GM19463 (cell line): ENCODE measurements at regions not wholly inside any gene's neighbourhood (a gene's known extent, or its start where the extent isn't known, plus 50 kb on each side); places are given as distances from the start of the nearest gene placed in this dataset.

ENCODE experiments used
- ATAC-seq: cut with Tn5 transposase; IDR thresholded peaks from one replicate; pipeline ENCODE4 v1.9.1; 2021; ENCODE audit warnings: mild to moderate bottlenecking, moderate library complexity; ENCODE audit not compliant: unreplicated experiment

DNA sequence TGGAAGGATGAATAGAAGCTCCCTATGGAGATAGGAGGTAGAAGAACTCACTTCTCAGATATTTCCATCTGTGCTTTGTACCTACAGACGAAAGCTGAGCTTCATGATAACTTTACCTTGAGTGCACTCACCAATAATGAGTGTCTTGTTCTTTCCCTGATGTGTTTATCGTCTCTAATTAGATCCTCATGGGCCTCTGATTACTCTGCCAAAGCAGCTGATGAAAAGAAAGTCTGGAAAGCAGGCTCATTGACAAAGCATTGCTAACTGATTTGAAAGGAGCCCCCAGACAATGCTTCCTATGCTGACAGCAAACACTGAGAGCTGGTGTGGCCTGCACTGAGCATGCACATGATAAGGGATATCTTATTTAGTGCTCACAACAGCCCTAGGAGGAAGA lies 183.9 kb upstream of the GHITM start:
- ATAC-seq = no peak

- no peak for ATAC-seq
Measured at GRCh38 chr10:83957168-83957947, 182.0 kb upstream of the GHITM start.

DNA sequence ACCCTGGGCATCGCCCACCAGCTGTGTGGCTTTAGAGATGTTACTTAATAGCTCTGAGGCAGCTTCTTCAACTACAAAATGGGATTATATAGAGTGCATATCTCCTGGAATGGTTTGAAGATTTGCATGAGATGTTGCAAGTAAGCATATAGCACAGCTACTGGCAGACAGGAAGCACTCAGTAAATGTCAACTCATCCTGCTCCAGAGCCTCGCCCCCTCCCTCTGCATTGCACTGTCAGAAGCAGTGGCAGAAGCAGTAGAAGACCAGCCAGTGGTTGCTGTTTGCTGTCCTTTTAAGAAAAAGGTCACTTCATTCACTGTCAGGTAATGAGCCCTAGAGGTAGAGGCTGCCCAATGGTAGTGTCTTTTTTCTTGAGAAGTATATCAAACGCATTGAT lies 180.0 kb upstream of the GHITM start:
- ATAC-seq = no peak

DNA sequence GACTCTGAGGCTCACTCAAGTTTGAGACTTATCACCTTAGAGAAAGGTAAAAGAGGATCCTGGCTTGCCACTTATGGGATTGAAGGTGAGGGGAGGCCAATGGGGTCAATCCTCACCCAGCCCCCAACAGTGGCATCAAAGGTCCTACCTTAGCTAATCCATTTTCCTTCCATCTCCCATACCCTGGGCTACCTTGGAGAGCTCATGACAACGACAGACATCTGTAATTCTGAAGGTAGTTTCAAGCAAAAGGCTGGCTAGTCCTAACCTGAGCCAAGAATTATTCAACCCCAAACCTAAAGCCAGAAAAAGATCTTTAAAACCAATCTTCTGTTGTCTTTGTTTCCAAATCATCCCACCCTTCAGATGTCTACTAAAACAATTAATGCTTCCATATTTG lies 179.2 kb upstream of the GHITM start:
- no peak for ATAC-seq

DNA sequence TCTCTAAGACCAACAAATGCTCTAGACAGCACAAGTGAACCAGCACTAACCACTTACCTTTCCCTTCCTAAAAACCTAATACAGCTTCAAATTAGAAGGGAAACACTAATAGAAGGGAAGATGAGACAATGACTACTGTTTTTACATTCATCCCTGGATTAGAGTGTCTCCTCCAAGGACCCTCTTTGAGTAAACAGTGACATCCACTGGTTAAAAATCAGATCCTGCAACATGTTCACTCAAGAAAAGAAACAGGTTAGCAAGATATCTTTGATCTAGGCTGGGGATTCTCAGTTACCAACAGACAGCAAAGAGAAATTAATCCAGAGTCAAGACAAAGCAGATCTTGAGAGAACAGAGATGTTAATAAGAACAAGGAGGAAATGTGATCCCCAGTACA lies 177.7 kb upstream of the GHITM start:
- no peak for ATAC-seq

DNA sequence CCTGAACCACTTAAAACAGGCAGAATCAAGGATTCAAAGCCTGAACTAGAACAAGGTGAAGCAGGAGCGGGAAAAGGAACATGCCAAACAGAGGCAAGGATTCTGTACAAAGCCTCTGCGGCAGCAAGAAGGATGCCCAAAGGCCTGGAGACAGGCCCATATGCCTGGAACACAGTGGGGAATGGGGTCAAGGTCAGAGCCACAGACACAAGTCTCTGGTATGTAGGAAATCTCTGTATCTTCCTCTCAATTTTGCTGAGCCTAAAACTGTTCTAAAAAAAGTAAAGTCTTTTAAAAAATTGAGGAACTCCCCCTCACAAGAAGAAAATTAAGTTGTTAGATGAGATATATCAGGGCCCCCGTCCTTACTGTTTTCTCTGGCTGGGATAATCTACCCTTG lies 175.9 kb upstream of the GHITM start:
- no peak for ATAC-seq

DNA sequence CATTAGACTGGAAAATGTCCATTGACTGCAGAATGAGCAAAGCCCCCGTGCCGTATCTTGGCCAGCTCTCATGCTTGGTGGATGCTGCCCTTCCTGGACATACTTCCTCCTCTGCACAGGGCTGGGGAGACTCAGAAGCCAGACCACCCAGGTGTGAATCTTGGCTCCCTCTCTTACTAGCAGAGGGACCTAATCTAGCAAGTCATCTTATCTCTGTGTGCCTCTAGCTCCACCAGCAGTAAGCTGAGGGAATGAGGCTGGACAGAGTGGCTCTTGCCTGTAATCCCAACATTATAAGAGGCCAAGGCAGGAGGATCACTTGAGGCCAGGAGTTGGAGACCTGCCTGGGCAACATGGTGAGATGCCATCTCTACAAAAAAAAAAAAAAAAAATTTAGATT lies 173.8 kb upstream of the GHITM start:
- ATAC-seq = no peak

GRCh38 chr10:83968052-83968451 lies 171.3 kb upstream of the GHITM start:
- ATAC-seq = no peak

DNA sequence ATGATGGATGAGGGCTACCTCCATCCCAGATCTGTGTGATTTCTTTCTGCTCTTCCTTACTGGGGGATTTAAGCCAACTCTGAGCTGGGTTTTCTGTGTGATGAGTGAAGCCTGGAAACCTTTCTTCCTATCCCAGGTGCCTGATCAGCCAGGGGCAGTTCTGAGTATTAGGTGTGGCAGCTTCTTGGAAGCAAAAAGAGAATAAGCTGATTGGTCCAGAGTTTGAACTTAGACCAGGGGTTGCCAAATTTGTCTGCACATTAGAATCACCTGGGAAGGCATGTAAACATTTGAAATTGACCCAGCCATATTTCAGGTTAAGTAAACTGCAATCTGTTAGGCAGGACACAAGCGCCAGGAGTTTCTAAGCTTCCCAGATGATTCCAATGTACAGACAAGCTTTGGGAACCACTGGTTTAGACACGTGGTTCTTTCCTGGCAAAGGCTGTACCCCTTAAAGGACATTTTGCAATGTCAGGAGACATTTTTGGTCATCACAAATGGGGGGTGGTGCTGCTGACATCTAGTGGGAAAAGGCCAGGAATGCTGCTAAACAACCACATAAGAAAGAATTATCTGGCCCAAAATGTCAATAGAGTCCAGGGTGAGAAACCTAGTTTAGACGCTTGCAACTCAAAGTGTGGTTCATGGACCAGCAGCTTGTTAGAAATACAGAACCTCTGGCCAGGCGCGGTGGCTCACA lies 160.5 kb upstream of the GHITM start:
- ATAC-seq = no peak

GRCh38 chr10:83982812-83983211 lies 156.5 kb upstream of the GHITM start:
- ATAC-seq = no peak

DNA sequence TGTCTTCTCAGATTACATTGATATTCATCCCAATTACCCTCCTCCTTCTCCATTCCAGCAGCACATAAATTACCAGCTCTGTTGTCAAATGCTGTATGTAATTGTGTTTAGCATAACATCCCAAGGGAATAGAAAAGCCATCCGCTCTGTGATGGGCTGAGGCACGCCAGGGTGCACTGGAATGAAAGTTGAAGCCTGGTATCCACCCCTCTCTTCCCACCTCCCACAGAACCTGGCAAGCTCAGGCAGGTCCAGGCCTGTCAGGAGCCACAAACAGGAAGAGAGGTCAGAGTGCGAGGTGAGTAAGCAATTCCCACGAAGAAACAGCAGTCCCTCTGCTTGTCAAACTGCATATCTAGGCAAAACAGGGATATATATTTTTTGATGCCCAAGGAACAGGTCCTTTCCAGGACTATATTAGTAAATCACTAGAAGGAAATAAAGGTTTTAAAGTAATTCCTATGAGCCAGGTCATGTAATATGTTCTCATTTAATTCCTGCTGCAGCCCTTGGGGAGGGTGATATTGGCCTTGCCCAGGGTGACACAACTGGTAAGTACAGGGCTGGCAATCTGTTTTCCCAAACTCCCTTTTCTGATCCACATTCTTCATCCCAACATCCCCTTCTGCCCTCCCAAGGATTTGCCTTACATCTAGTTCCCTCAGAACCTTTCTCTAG lies 155.6 kb upstream of the GHITM start:
- no peak for ATAC-seq

GRCh38 chr10:83984256-83984640 lies 155.1 kb upstream of the GHITM start:
- no peak for ATAC-seq

DNA sequence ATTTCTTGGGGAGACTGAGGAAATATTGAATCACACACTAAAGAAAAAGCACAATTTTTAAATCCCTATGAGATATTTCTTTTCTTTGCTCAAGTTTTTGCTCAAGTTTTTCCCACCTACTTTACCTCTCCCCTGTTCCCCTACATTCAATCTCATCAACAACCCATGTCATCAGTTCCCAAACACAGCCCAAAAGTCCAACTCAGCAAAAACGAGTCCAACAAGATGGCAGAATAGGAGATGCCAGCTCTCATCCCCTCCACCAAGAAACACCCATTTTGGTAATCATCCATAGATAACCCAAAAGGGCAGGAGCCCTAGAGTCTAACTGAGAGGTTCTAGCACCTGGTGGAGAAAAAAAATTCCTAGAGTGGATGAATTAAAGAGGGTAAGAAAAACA lies 152.5 kb upstream of the GHITM start:
- no peak for ATAC-seq

GRCh38 chr10:83987216-83987615 lies 152.1 kb upstream of the GHITM start:
- ATAC-seq = no peak

GRCh38 chr10:83988435-83988834 lies 150.9 kb upstream of the GHITM start:
- no peak for ATAC-seq

DNA sequence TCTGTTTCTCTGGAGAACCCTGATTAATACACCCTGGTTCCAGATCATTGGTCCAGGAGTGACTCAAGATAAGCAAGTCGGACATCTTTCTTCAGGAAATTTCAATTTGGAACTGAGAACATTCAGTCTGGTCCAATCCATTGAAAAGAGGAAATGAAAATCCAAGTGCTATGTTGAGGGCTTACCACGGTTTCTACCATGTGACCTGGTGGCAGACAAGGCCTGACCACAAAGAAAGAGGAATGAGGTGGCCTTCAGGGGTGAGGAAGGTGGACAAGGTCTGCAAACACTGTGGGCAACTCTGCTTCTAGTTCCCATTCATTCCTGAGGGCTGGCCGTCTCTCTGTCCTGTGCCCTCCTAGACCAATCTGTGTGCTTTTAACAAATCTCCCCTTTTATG lies 149.2 kb upstream of the GHITM start:
- ATAC-seq = peak; percentile 91

DNA sequence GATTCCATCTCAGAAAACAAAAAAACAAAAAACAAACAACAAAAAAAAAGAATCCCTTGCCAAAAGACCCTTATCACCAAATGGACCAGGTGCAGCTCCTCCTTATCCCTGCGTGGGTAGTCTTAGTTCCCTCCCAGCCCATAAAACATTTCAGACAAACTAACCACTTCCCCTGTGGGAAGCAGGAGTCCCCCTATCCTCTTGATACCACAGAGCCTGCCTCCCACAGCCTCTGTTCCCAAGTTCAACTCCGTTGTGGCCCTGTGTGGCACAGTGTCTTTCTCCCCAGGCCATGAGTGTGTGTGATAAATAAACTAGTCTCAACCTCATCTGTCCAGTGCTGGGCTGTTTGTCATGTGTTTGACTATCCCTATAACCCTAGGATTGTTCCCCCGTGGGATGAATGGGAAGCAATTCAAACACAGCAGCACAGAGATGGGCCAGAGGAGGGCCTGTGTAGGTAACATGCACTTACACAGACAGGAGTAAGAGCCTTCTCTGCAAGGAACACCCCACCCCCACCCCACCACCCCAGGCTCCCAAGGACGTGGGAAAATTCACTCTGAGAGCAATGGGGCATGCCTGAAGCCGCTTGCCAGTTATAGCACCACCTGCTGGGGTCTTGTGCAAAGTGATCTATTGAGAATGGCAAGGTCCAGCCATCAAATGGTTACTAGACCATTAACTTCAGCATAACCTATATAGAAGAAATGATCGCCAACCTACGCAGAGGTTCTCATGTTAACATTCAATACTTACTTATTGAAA lies 147.1 kb upstream of the GHITM start:
- ATAC-seq = peak; percentile 40

- ATAC-seq = no peak
Measured at GRCh38 chr10:83994325-83994724, 145.0 kb upstream of the GHITM start.

- ATAC-seq = no peak
Measured at GRCh38 chr10:83995738-83996331, 143.5 kb upstream of the GHITM start.

DNA sequence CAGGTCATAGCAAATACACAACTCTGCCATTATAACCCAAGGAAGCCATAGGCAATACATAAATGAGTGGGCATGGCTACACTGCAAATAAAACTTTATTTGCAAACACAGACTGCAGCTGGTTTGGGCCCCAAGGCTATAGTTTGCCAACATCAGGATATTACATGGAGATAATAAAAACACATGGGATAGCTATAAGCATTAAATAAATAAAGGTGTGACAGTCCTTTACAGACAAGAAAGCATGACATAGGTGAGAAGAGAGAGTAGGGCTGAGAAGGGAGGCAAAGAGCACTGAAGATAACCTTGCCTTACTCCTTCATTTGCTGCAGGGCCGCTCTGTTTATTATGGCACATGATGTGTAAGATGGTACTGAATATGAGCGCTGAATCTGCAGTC lies 135.1 kb upstream of the GHITM start:
- no peak for ATAC-seq

DNA sequence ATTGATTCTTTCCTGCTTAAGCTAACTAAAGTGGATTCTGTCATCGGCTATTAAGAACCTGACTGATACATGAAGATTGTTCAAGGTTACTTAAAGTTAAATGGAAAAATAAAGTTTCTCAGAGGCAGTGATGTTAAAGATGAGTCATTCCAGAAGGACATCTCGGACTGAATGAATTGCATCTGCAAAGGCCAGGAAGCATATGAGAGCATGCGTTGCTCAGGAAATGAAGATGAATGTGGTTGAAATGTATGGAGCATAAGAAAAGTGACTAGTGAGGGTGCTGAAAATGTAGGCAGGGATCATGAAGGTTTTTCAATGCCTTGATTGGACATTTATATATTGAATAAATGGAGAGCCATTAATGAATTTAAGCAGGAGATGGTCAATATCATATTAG lies 133.9 kb upstream of the GHITM start:
- ATAC-seq = no peak
